Ishikawa (cell line): ENCODE measurements at regions not wholly inside any gene's neighbourhood (a gene's known extent, or its start where the extent isn't known, plus 50 kb on each side); places are given as distances from the start of the nearest gene placed in this dataset.

Experiments
- CREB1 ChIP-seq: IDR thresholded peaks from 2 replicates; pipeline ENCODE4 v1.6.1; 2012; ENCODE audit warnings: low read depth
- EGR1 ChIP-seq: IDR thresholded peaks from 2 replicates; pipeline ENCODE4 v1.6.1; 2012
- EP300 ChIP-seq: IDR thresholded peaks from 2 replicates; pipeline ENCODE4 v1.6.1; 2012; ENCODE audit warnings: borderline replicate concordance
- FOXM1 ChIP-seq: IDR thresholded peaks from 2 replicates; pipeline ENCODE4 v1.6.1; 2012; ENCODE audit warnings: low read depth, borderline replicate concordance
- RAD21 ChIP-seq: IDR thresholded peaks from 2 replicates; pipeline ENCODE4 v1.6.1; 2012; ENCODE audit warnings: low read depth
- TAF1 ChIP-seq: IDR thresholded peaks from 2 replicates; pipeline ENCODE4 v1.6.1; 2012; ENCODE audit warnings: low read depth, mild to moderate bottlenecking
- TEAD4 ChIP-seq: IDR thresholded peaks from 2 replicates; pipeline ENCODE4 v1.6.1; 2012
- YY1 ChIP-seq: IDR thresholded peaks from 2 replicates; pipeline ENCODE4 v1.6.1; 2012; ENCODE audit warnings: low read depth
- TF ChIP-seq, protein P1 (sequence below): IDR thresholded peaks from 2 replicates; pipeline ENCODE4 v1.6.1; 2012; ENCODE audit warnings: low read depth, mild to moderate bottlenecking
- TF ChIP-seq, protein P2 (sequence below): IDR thresholded peaks from 2 replicates; pipeline ENCODE4 v1.6.1; 2012

DNA sequence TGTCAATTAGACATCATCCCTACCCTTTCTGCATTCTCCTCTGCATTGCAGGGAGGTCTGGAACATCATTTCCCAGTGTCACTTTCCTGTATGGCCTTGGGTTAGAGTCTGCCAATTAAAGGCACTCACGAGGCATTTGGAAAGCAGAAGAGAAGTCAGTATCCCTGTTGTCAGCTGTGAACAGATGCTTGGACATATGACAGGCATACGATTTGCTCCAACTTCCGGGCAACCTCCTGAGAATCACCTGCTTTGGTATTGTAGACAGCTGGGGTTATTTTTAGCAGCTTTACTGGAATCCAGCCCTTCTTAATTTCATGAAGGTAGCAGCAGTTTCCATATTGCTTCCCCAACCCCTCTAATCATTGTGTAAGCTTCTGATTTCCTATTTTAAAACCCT is 88.7 kb upstream of the DHRS4 start:
- TF ChIP-seq, protein P1, sequence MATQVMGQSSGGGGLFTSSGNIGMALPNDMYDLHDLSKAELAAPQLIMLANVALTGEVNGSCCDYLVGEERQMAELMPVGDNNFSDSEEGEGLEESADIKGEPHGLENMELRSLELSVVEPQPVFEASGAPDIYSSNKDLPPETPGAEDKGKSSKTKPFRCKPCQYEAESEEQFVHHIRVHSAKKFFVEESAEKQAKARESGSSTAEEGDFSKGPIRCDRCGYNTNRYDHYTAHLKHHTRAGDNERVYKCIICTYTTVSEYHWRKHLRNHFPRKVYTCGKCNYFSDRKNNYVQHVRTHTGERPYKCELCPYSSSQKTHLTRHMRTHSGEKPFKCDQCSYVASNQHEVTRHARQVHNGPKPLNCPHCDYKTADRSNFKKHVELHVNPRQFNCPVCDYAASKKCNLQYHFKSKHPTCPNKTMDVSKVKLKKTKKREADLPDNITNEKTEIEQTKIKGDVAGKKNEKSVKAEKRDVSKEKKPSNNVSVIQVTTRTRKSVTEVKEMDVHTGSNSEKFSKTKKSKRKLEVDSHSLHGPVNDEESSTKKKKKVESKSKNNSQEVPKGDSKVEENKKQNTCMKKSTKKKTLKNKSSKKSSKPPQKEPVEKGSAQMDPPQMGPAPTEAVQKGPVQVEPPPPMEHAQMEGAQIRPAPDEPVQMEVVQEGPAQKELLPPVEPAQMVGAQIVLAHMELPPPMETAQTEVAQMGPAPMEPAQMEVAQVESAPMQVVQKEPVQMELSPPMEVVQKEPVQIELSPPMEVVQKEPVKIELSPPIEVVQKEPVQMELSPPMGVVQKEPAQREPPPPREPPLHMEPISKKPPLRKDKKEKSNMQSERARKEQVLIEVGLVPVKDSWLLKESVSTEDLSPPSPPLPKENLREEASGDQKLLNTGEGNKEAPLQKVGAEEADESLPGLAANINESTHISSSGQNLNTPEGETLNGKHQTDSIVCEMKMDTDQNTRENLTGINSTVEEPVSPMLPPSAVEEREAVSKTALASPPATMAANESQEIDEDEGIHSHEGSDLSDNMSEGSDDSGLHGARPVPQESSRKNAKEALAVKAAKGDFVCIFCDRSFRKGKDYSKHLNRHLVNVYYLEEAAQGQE, result no peak
- TF ChIP-seq CREB1, result no peak
- TF ChIP-seq EGR1, result no peak
- TF ChIP-seq, protein P2, sequence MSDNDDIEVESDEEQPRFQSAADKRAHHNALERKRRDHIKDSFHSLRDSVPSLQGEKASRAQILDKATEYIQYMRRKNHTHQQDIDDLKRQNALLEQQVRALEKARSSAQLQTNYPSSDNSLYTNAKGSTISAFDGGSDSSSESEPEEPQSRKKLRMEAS, result no peak
- TF ChIP-seq RAD21, result no peak
- TF ChIP-seq TAF1, result no peak
- TF ChIP-seq TEAD4, result no peak
- no peak for TF ChIP-seq EP300
- TF ChIP-seq FOXM1, result no peak
- TF ChIP-seq YY1, result no peak
